SK-N-SH (cell line): ENCODE measurements at regions not wholly inside any gene's neighbourhood (a gene's known extent, or its start where the extent isn't known, plus 50 kb on each side); places are given as distances from the start of the nearest gene placed in this dataset.

Source experiments
- CTCF ChIA-PET: fragments of 300-600, 350-600 bp; formaldehyde crosslinking; extraction: SDS; loops from one replicate; lab custom pipeline; 2021; lab: Yijun Ruan, JAX
- POLR2A ChIA-PET: fragments of 350-600 bp; sonication (Branson Sonifier 250); formaldehyde crosslinking; extraction: SDS; loops from one replicate; lab custom pipeline; 2020; ENCODE audit warnings: antibody characterized with exemption, inconsistent platforms; lab: Yijun Ruan, JAX
- DNase-seq: peaks from one replicate; pipeline ENCODE4 v3.0.0; 2012
- H2AFZ ChIP-seq: fragments of 200-600 bp; sonication (generic); 2 replicates; pipeline ENCODE4 v1.8.1; 2016; ENCODE audit warnings: antibody characterized with exemption, mild to moderate bottlenecking, low read depth
- H3F3A ChIP-seq: fragments of 200-600 bp; sonication (generic); replicated peaks from 2 replicates; pipeline ENCODE3; 2016; ENCODE audit warnings: antibody characterized with exemption, mild to moderate bottlenecking; ENCODE audit not compliant: insufficient read depth
- H3K27ac ChIP-seq, 2 experiments: fragments of 200-500 bp in 1 of 2; fragments of 200-600 bp in 1 of 2; sonication (Bioruptor generic) in 1 of 2; sonication (generic), shearing (Covaris generic) in 1 of 2; 2 replicates each; pipeline versions ENCODE4 v1.5.1 to v1.6.1; 2014 to 2016; ENCODE audit warnings: low read depth in 2 of 2, inconsistent platforms in 1 of 2, low read length in 1 of 2, mild to moderate bottlenecking in 1 of 2, mixed read lengths in 1 of 2
- H3K27me3 ChIP-seq: fragments of 200-600 bp; sonication (generic), shearing (Covaris generic); 2 replicates; pipeline ENCODE4 v1.6.1; 2016; ENCODE audit warnings: mixed run types; ENCODE audit not compliant: insufficient read depth
- H3K36me3 ChIP-seq, 2 experiments: fragments of 200-500 bp in 1 of 2; fragments of 200-600 bp in 1 of 2; sonication (Bioruptor generic) in 1 of 2; sonication (generic) in 1 of 2; replicated peaks in 1 of 2; 2 replicates each; pipeline versions ENCODE3 to v1.5.1; 2014 to 2016; ENCODE audit warnings: low read length in 1 of 2, mild to moderate bottlenecking in 1 of 2; ENCODE audit not compliant: insufficient read depth in 2 of 2, control insufficient read depth in 1 of 2
- H3K4me1 ChIP-seq, 2 experiments: fragments of 200-500 bp in 1 of 2; fragments of 200-600 bp in 1 of 2; sonication (Bioruptor generic) in 1 of 2; sonication (generic), shearing (Covaris generic) in 1 of 2; 2 replicates each; pipeline versions ENCODE4 v1.5.1 to v1.6.1; 2014 to 2016; ENCODE audit warnings: low read depth in 1 of 2, low read length in 1 of 2, mixed run types in 1 of 2; ENCODE audit not compliant: insufficient read depth in 2 of 2, control insufficient read depth in 1 of 2
- H3K4me2 ChIP-seq: fragments of 200-600 bp; sonication (generic), shearing (Covaris generic); 2 replicates; pipeline ENCODE4 v1.6.1; 2017; ENCODE audit warnings: mixed run types
- H3K4me3 ChIP-seq, 2 experiments: fragments of 200-500 bp in 1 of 2; fragments of 200-600 bp in 1 of 2; sonication (Bioruptor generic) in 1 of 2; sonication (generic), shearing (Covaris generic) in 1 of 2; 2 replicates each; pipeline versions ENCODE4 v1.5.1 to v1.8.1; 2014 to 2016; ENCODE audit warnings: low read depth in 2 of 2, inconsistent platforms in 1 of 2, low read length in 1 of 2, mild to moderate bottlenecking in 1 of 2, mixed read lengths in 1 of 2, moderate library complexity in 1 of 2
- H3K79me2 ChIP-seq: fragments of 200-600 bp; sonication (generic); 2 replicates; pipeline ENCODE4 v1.8.1; 2017; ENCODE audit warnings: mild to moderate bottlenecking; ENCODE audit not compliant: insufficient read depth
- H3K9ac ChIP-seq: fragments of 200-600 bp; sonication (generic); 2 replicates; pipeline ENCODE4 v1.6.1; 2017; ENCODE audit warnings: mixed run types
- H3K9me2 ChIP-seq: fragments of 200-600 bp; sonication (generic); 2 replicates; pipeline ENCODE4 v1.6.1; 2017; ENCODE audit warnings: mixed run types
- H3K9me3 ChIP-seq: fragments of 200-600 bp; sonication (generic); 2 replicates; pipeline ENCODE4 v1.6.1; 2017; ENCODE audit warnings: mixed run types, mild to moderate bottlenecking, moderate library complexity
- H4K20me1 ChIP-seq: fragments of 200-600 bp; sonication (generic); 2 replicates; pipeline ENCODE4 v1.6.1; 2017; ENCODE audit warnings: mild to moderate bottlenecking, mixed run types; ENCODE audit not compliant: insufficient read depth
- CHD2 ChIP-seq: fragments of 150-350 bp; IDR thresholded peaks from 2 replicates; pipeline ENCODE4 v1.6.1; 2018; ENCODE audit warnings: low read length; ENCODE audit not compliant: partially characterized antibody
- EZH2phosphoT487 ChIP-seq: fragments of 200-600 bp; sonication (generic); IDR thresholded peaks from 2 replicates; pipeline ENCODE4 v1.6.1; 2017; ENCODE audit warnings: low read depth, mixed run types, mild to moderate bottlenecking, antibody characterized with exemption, moderate library complexity, borderline replicate concordance
- FOXJ3 ChIP-seq: sonication (generic); formaldehyde crosslinking; IDR thresholded peaks from 2 replicates; pipeline ENCODE4 v1.5.1; 2020; ENCODE audit warnings: mild to moderate bottlenecking, missing genetic modification reagents
- MEF2A ChIP-seq: IDR thresholded peaks from 2 replicates; pipeline ENCODE4 v1.4.0; 2012; ENCODE audit warnings: low read depth, borderline replicate concordance
- NRF1 ChIP-seq: IDR thresholded peaks from 2 replicates; pipeline ENCODE4 v1.6.1; 2012; ENCODE audit warnings: low read depth, mild to moderate bottlenecking, low read length
- RAD21 ChIP-seq: IDR thresholded peaks from 2 replicates; pipeline ENCODE4 v1.6.1; 2012; ENCODE audit warnings: mild to moderate bottlenecking, low read length
- SMC3 ChIP-seq: IDR thresholded peaks from 2 replicates; pipeline ENCODE4 v1.6.1; 2012; ENCODE audit warnings: low read depth, low read length, improper control_type of control experiment
- TCF12 ChIP-seq: IDR thresholded peaks from 2 replicates; pipeline ENCODE4 v1.4.0; 2012
- YY1 ChIP-seq: IDR thresholded peaks from 2 replicates; pipeline ENCODE4 v1.4.0; 2012; ENCODE audit warnings: low read depth, mild to moderate bottlenecking
- WGBS: methylation state at CpG from one replicate; pipeline ENCODE4 v1.1.6; 2017; ENCODE audit warnings: low lambda C conversion rate; 5-methylcytosine and 5-hydroxymethylcytosine counted together
- TF ChIP-seq, protein P1 (sequence below): IDR thresholded peaks from 2 replicates; pipeline ENCODE4 v1.6.1; 2012; ENCODE audit warnings: mild to moderate bottlenecking, low read depth, low read length, moderate library complexity
- TF ChIP-seq, protein P2 (sequence below): IDR thresholded peaks from 2 replicates; pipeline ENCODE4 v1.4.0; 2012; ENCODE audit warnings: low read depth, borderline replicate concordance
- TF ChIP-seq, protein P3 (sequence below): IDR thresholded peaks from 2 replicates; pipeline ENCODE4; 2012
- TF ChIP-seq, protein P4 (sequence below): fragments of 200-600 bp; sonication (generic); IDR thresholded peaks from 2 replicates; pipeline ENCODE4 v1.6.1; 2017; ENCODE audit warnings: antibody characterized with exemption, mild to moderate bottlenecking, moderate library complexity

DNA sequence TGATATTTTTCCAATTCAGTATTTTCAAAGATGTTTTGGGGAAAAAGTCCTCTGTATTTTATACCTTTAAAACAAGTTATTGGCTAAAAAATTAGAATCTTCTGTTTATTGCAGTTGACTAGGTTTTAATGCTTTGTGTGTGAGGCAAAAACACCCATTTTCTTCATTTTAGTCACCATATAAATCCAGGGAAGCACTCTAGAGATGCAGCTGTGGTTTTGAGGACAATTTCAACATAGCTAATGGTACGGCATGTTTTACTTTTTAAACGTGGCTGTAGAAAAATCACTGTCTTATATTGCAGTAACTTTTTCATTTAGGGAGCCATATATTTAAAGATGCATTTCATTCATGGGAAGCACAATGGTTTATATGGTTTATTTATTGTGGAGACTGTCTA lies 129.1 kb upstream of the PITX2 start:
- no peak overlapping the region for H3K4me3 ChIP-seq
- no peak overlapping the region for H3K27ac ChIP-seq
- CTCF ChIA-PET, result interaction anchor here (1.0 kb wide), 1 partner anchor 218 kb away, joined by 3 read pairs; no protein-coding TSS in a partner anchor
- no peaks in the 10 kb centered on the region for H3K36me3 ChIP-seq
- H3K4me1 ChIP-seq, result no peaks in the 10 kb centered on the region
- H2AFZ ChIP-seq, result no peak overlapping the region
- no peak for TF ChIP-seq TCF12
- no peak for TF ChIP-seq NRF1
- TF ChIP-seq FOXJ3 (CRISPR knock-in tag), result no peak
- no peak for TF ChIP-seq MEF2A
- TF ChIP-seq, protein P1, sequence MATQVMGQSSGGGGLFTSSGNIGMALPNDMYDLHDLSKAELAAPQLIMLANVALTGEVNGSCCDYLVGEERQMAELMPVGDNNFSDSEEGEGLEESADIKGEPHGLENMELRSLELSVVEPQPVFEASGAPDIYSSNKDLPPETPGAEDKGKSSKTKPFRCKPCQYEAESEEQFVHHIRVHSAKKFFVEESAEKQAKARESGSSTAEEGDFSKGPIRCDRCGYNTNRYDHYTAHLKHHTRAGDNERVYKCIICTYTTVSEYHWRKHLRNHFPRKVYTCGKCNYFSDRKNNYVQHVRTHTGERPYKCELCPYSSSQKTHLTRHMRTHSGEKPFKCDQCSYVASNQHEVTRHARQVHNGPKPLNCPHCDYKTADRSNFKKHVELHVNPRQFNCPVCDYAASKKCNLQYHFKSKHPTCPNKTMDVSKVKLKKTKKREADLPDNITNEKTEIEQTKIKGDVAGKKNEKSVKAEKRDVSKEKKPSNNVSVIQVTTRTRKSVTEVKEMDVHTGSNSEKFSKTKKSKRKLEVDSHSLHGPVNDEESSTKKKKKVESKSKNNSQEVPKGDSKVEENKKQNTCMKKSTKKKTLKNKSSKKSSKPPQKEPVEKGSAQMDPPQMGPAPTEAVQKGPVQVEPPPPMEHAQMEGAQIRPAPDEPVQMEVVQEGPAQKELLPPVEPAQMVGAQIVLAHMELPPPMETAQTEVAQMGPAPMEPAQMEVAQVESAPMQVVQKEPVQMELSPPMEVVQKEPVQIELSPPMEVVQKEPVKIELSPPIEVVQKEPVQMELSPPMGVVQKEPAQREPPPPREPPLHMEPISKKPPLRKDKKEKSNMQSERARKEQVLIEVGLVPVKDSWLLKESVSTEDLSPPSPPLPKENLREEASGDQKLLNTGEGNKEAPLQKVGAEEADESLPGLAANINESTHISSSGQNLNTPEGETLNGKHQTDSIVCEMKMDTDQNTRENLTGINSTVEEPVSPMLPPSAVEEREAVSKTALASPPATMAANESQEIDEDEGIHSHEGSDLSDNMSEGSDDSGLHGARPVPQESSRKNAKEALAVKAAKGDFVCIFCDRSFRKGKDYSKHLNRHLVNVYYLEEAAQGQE, result no peak
- no peak for TF ChIP-seq RAD21
- TF ChIP-seq, protein P2, sequence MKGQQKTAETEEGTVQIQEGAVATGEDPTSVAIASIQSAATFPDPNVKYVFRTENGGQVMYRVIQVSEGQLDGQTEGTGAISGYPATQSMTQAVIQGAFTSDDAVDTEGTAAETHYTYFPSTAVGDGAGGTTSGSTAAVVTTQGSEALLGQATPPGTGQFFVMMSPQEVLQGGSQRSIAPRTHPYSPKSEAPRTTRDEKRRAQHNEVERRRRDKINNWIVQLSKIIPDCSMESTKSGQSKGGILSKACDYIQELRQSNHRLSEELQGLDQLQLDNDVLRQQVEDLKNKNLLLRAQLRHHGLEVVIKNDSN, result no peak
- TF ChIP-seq EZH2phosphoT487, result no peak
- TF ChIP-seq, protein P3, sequence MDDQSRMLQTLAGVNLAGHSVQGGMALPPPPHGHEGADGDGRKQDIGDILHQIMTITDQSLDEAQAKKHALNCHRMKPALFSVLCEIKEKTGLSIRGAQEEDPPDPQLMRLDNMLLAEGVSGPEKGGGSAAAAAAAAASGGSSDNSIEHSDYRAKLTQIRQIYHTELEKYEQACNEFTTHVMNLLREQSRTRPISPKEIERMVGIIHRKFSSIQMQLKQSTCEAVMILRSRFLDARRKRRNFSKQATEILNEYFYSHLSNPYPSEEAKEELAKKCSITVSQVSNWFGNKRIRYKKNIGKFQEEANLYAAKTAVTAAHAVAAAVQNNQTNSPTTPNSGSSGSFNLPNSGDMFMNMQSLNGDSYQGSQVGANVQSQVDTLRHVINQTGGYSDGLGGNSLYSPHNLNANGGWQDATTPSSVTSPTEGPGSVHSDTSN, result no peak
- no peak for TF ChIP-seq CHD2
- TF ChIP-seq, protein P4, sequence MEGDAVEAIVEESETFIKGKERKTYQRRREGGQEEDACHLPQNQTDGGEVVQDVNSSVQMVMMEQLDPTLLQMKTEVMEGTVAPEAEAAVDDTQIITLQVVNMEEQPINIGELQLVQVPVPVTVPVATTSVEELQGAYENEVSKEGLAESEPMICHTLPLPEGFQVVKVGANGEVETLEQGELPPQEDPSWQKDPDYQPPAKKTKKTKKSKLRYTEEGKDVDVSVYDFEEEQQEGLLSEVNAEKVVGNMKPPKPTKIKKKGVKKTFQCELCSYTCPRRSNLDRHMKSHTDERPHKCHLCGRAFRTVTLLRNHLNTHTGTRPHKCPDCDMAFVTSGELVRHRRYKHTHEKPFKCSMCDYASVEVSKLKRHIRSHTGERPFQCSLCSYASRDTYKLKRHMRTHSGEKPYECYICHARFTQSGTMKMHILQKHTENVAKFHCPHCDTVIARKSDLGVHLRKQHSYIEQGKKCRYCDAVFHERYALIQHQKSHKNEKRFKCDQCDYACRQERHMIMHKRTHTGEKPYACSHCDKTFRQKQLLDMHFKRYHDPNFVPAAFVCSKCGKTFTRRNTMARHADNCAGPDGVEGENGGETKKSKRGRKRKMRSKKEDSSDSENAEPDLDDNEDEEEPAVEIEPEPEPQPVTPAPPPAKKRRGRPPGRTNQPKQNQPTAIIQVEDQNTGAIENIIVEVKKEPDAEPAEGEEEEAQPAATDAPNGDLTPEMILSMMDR, result no peak
- TF ChIP-seq YY1, result no peak
- TF ChIP-seq SMC3, result no peak
- TF ChIP-seq, all 33 proteins: peak for 0
- no peak overlapping the region for H3K4me2 ChIP-seq
- H3K79me2 ChIP-seq, result no peaks in the 10 kb centered on the region
- POLR2A ChIA-PET, result no interaction called here
- DNase-seq, result no peak
- H3K9me3 ChIP-seq, result no peaks in the 10 kb centered on the region
- H4K20me1 ChIP-seq, result no peaks in the 10 kb centered on the region
- H3K9ac ChIP-seq, result no peak overlapping the region
- H3F3A ChIP-seq, result no peaks in the 10 kb centered on the region
- H3K9me2 ChIP-seq, result no peaks in the 10 kb centered on the region; the same call in 1 of the 2 replicates
- 0% methylated on average over 2 of the region's 2 CpGs for WGBS
- no peaks in the 10 kb centered on the region; the same call in 1 of the 2 replicates for H3K27me3 ChIP-seq
